Cardiac fibroblast (primary cell): ENCODE measurements at regions not wholly inside any gene's neighbourhood (a gene's known extent, or its start where the extent isn't known, plus 50 kb on each side); places are given as distances from the start of the nearest gene placed in this dataset.
A peak's percentile ranks its signal among the peaks of the same experiment; 100 is the strongest.

Experiments
- DNase-seq, 2 donors: peaks; one replicate each; pipeline versions ENCODE4 v3.0.0 to v3.0.0-alpha.2; 2010; ENCODE audit warnings: low read depth in 2 of 2
- H3K4me3 ChIP-seq, 2 donors: replicated peaks in 1 of 2; 1 replicate in 1 of 2; 2 replicates in 1 of 2; pipeline ENCODE4 v1.5.1; 2011; ENCODE audit warnings: low read depth in 2 of 2, low read length in 2 of 2, mild to moderate bottlenecking in 2 of 2, moderate library complexity in 1 of 2
- CTCF ChIP-seq: IDR thresholded peaks from one replicate; pipeline ENCODE4 v1.5.1; 2011; ENCODE audit warnings: low read depth, mild to moderate bottlenecking, low read length, inconsistent platforms

GRCh38 chr3:155015776-155016436 lies 64.2 kb upstream of the MME start:
- DNase-seq: no peak
- TF ChIP-seq CTCF: no peak
- H3K4me3 ChIP-seq: no peak overlapping the region

- TF ChIP-seq CTCF: no peak
- DNase-seq: no peak
- H3K4me3 ChIP-seq: no peak overlapping the region
These were observed 65.2 kb upstream of the MME start for GRCh38 chr3:155014953-155015352.

DNA sequence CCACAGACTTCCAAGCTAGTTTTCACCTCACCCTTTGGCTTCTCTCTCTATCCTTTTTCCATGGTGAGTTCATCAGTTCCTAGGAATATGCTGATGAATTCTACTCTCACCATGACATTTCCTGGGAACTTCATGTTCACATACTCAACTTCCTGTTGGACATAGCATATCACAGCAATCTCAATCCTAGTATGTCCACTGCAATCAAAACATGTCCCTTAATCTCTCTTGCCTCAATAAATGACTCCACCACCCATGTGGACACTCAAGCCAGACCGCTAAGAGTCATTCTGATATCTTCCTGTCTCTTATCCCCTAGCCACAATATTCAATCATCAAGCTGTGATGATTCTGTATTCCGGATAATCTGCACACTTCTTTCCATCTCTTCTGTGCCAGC lies 66.7 kb upstream of the MME start:
- DNase-seq: peak in 1 of 2 donors; percentile 34
- no peak for TF ChIP-seq CTCF
- H3K4me3 ChIP-seq: no peak overlapping the region

- no peak for TF ChIP-seq CTCF
- no peak for DNase-seq
- no peak overlapping the region for H3K4me3 ChIP-seq
These were observed 67.5 kb upstream of the MME start for GRCh38 chr3:155012584-155012983.

DNA sequence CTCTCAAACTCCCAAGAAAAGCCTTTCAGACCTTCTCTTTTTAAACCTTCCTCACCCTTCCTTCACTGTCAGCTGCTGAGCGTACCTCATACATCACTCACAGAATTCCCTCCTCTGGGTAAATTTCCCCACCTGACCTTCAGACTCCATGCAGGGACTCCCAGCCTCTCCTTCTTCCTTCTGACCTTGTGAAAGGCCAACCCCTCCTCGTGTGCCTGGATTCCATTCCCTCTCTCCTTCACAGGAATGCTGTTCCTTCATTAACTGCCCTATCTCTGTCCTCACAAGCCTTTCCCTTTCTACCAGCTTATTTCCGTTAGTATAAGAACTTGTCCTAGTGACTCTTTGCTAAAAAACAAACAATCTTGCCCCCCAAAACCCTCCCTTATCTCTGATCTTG lies 69.7 kb upstream of the MME start:
- no peak overlapping the region for H3K4me3 ChIP-seq
- TF ChIP-seq CTCF: no peak
- no peak for DNase-seq

GRCh38 chr3:155009217-155009616 lies 70.9 kb upstream of the MME start:
- DNase-seq: no peak
- no peak for TF ChIP-seq CTCF
- no peak overlapping the region for H3K4me3 ChIP-seq

DNA sequence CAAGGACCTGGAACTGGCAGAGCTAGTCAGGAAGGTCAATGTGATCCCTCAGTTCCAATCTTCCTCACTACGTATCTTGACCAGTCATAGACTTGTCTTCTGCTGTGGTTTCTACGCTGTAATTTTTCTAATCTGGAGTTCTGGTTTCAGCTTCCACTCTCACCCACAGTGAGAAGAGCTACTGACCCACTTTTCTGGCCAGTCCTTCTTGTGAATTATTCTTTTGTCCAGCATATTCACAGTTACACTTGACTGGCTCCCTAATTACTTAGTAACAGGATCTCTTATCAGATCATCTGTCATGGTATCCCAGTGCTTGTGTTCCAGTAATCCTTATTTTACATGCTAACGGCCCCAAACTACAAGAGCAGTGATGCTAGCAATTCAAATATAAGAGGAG lies 72.4 kb upstream of the MME start:
- no peak for DNase-seq
- TF ChIP-seq CTCF: no peak
- H3K4me3 ChIP-seq: no peak overlapping the region
